ENCODE measurements at regions not wholly inside any gene's neighbourhood (a gene's known extent, or its start where the extent isn't known, plus 50 kb on each side); places are given as distances from the start of the nearest gene placed in this dataset.

DNA sequence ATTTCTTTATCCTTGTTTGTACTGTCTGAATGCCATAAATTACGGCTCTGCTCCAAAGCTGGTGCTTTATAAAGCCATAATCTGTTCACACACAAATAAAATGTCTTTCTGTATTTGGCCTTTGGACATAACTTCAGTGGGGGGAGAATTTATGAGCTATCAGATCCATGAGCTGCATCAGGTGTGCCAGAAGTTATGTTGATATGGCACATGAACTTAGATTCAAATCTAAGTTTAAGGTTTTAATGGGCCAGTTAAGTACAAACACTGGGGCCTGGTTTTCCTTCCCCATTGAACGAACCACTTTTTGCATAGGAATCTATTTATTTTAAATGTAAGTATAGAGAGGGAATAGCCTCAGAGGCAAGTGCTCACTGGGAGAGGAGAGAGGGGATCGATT lies 239.9 kb downstream of the NFKBIZ start:
- Histone ChIP-seq H3K4me1 (ENCODE audit: insufficient read depth, low read length) (peaks cover 22% of the 10 kb centered on the region), H3K27me3 (ENCODE audit: control insufficient read depth in 1 of 2, insufficient read depth in 2 of 2, low read length in 2 of 2) (no peaks in the 10 kb centered on the region), H3K27ac (ENCODE audit: low read depth, low read length) (no peak overlapping the region), H3K4me3 (ENCODE audit: low read depth in 1 of 2, low read length in 2 of 2) (no peak overlapping the region), H3K9ac (ENCODE audit: low read length) (no peak overlapping the region), H3K36me3 (ENCODE audit: insufficient read depth, low read length) (no peaks in the 10 kb centered on the region), H3K9me3 (ENCODE audit: low read length) (no peaks in the 10 kb centered on the region)

DNA sequence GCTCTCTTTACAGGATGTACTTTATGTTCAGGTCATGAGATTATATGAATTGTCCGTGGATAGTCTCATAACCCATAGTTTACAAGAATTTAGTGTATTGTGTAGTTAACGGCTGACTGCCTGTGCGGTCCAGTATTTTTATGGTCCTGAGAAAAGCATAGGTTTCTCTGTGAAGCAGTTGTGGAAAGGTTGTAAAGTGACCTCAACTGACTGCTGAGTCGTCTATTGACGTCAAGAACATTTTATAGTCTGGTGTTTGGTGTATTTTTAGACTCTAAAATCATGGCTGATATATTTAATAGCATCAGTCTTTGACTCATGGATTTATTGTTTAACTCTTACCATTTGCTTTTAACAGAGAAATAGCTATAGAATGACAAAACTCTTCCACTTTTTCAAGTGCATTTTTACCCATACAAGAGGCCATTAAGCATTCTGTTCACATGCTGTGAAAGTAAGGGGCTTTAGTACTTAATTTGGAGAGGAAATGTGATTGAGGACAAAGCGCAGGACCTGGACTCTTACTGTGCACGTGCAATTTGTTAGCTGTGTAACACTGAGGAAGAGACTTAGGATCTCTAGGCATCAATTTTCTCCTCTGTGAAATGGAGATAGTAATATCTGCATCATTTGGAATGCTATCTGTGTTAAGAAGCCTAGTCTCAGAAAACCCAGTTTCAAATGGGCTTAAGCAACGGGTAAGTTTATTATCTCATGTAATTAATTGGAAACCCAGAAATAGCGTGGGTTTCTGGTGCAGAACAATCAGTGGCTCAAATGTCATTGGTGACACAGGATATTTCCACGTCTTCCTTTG lies 240.8 kb downstream of the NFKBIZ start:
- no peak overlapping the region for H3K9ac ChIP-seq (ENCODE audit: low read length)
- peaks cover 22% of the 10 kb centered on the region for H3K4me1 ChIP-seq (ENCODE audit: insufficient read depth, low read length)
- no peaks in the 10 kb centered on the region for H3K9me3 ChIP-seq (ENCODE audit: low read length)
- H3K27ac ChIP-seq (ENCODE audit: low read depth, low read length) = no peak overlapping the region
- no peaks in the 10 kb centered on the region for H3K27me3 ChIP-seq (ENCODE audit: control insufficient read depth in 1 of 2, insufficient read depth in 2 of 2, low read length in 2 of 2)
- H3K36me3 ChIP-seq (ENCODE audit: insufficient read depth, low read length) = no peaks in the 10 kb centered on the region
- H3K4me3 ChIP-seq (ENCODE audit: low read depth in 1 of 2, low read length in 2 of 2) = no peak overlapping the region

DNA sequence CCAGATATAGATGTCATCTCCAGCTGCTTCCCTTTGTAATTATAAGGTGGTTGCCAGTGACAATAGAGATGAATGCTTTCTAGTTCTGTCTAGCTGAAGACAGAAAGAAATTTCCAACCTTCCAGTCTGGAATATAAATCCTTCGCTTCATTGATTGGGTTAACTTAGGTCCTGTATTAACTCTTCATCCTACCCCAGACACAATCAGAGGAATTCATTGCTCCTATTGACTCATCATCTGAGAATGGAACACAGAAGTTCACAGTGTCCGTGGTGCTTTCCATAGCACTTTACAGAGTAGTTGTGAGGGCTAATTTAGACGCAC lies 241.4 kb downstream of the NFKBIZ start:
- H3K27ac ChIP-seq (ENCODE audit: low read depth, low read length) = no peak overlapping the region
- H3K9me3 ChIP-seq (ENCODE audit: low read length) = no peaks in the 10 kb centered on the region
- no peaks in the 10 kb centered on the region for H3K36me3 ChIP-seq (ENCODE audit: insufficient read depth, low read length)
- no peak overlapping the region for H3K4me3 ChIP-seq (ENCODE audit: low read depth in 1 of 2, low read length in 2 of 2)
- no peaks in the 10 kb centered on the region for H3K27me3 ChIP-seq (ENCODE audit: control insufficient read depth in 1 of 2, insufficient read depth in 2 of 2, low read length in 2 of 2)
- no peak overlapping the region for H3K9ac ChIP-seq (ENCODE audit: low read length)
- H3K4me1 ChIP-seq (ENCODE audit: insufficient read depth, low read length) = peaks cover 22% of the 10 kb centered on the region

DNA sequence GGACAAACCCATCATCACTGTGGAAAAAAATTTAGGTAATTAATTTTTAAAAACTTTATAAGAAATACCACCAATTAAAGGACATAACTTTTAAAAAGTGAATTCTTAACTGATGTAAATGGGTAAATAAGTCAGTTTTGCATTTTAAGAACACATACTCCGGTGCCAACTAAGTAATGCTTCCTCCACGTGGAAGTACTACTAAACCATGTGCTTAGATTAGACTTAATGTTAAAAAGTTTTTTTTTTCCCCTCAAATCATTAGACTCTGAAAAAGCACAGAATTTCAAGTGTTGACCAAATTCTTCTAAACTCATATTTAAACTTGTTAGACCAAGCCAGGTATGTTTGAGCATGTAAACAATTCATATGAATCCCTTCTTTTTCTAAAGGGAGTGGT lies 242.0 kb downstream of the NFKBIZ start:
- Histone ChIP-seq H3K27ac (ENCODE audit: low read depth, low read length) (no peak overlapping the region), H3K4me1 (ENCODE audit: insufficient read depth, low read length) (peaks cover 22% of the 10 kb centered on the region), H3K9me3 (ENCODE audit: low read length) (no peaks in the 10 kb centered on the region), H3K9ac (ENCODE audit: low read length) (no peak overlapping the region), H3K27me3 (ENCODE audit: control insufficient read depth in 1 of 2, insufficient read depth in 2 of 2, low read length in 2 of 2) (no peaks in the 10 kb centered on the region), H3K36me3 (ENCODE audit: insufficient read depth, low read length) (no peaks in the 10 kb centered on the region), H3K4me3 (ENCODE audit: low read depth in 1 of 2, low read length in 2 of 2) (no peak overlapping the region)

DNA sequence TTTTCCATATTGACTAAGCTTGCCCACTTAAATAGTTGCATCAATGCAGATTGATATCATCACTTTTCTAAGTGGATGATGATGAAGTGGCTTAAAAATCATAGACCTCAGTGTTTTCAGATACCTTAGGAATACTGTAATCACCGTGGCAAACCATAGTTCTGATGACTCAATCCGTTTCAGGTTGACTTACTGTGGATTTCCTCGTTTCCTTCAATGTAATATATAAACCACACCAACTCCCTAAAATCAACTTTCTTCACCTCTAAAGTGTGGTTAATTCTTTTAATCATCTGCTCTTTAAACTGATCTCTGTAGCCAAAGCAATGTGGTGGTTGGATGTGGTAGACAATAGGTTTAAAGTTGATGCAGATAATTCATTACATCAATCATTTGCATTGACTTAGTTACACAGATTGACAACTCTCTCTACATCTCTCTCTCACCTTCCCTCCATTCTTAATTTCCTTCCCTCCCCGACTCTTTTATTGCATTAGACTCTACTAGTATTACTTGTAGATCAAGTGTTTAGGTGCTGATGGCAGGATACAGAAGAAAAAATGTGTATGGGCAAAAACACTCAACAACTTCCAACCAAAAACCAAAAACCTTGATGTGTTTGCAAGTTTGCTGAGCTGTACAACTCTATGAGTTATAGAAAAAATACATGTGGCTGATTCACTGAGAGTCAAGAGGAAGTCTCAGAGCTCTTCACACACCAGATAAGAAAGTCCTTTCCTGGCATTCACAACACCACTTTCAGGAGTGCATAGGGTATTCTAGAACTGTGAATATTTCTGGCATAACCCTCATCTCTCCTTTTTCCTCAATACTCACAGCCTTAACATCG lies 243.5 kb downstream of the NFKBIZ start:
- no peak overlapping the region for H3K4me3 ChIP-seq (ENCODE audit: low read depth in 1 of 2, low read length in 2 of 2)
- no peaks in the 10 kb centered on the region for H3K9me3 ChIP-seq (ENCODE audit: low read length)
- peaks cover 22% of the 10 kb centered on the region for H3K4me1 ChIP-seq (ENCODE audit: insufficient read depth, low read length)
- no peak overlapping the region for H3K9ac ChIP-seq (ENCODE audit: low read length)
- no peak overlapping the region for H3K27ac ChIP-seq (ENCODE audit: low read depth, low read length)
- no peaks in the 10 kb centered on the region for H3K27me3 ChIP-seq (ENCODE audit: control insufficient read depth in 1 of 2, insufficient read depth in 2 of 2, low read length in 2 of 2)
- no peaks in the 10 kb centered on the region for H3K36me3 ChIP-seq (ENCODE audit: insufficient read depth, low read length)

DNA sequence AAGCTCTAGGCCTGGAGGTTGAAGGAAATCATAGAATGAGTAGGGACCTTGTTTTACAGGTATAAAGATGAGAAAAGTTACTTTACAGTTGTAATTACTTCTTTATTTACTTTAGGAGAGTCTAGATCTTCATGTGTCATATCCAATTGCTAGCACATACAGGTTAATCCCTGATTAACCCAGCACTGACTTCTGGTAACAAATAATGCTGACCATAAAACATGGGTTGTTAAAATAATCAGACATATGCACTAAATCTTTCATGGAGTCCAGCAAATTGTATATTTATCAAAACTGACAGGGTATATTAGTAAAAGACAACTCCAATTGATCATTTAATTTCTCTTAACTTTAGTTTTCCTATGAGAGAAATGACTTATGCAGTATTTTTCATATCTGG lies 245.2 kb downstream of the NFKBIZ start:
- no peaks in the 10 kb centered on the region for H3K27me3 ChIP-seq (ENCODE audit: control insufficient read depth in 1 of 2, insufficient read depth in 2 of 2, low read length in 2 of 2)
- peaks cover 12% of the 10 kb centered on the region for H3K4me1 ChIP-seq (ENCODE audit: insufficient read depth, low read length)
- H3K9me3 ChIP-seq (ENCODE audit: low read length) = no peaks in the 10 kb centered on the region
- no peaks in the 10 kb centered on the region for H3K36me3 ChIP-seq (ENCODE audit: insufficient read depth, low read length)
- H3K27ac ChIP-seq (ENCODE audit: low read depth, low read length) = no peak overlapping the region
- H3K9ac ChIP-seq (ENCODE audit: low read length) = no peak overlapping the region
- no peak overlapping the region for H3K4me3 ChIP-seq (ENCODE audit: low read depth in 1 of 2, low read length in 2 of 2)

DNA sequence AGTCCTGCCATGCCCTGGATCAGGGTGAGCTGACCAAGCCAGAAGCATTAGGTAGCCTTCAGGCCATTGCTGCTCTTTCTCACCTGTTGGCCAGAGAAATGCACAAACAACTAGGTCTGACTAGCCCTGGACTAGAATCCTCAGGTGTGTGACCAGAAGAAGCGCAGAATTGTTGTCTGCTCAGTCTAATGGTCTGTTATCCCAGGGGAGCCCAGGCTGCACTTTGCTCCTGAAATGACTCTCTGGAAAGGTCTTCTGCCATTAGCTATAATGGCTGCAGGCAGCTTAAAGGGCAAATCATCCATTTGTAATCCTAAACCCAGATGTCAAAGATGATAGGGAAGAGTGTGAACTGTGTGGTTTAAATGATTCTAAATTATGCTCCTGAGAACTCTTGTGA lies 246.1 kb downstream of the NFKBIZ start:
- Histone ChIP-seq H3K9me3 (ENCODE audit: low read length) (no peaks in the 10 kb centered on the region), H3K27me3 (ENCODE audit: control insufficient read depth in 1 of 2, insufficient read depth in 2 of 2, low read length in 2 of 2) (no peaks in the 10 kb centered on the region), H3K36me3 (ENCODE audit: insufficient read depth, low read length) (no peaks in the 10 kb centered on the region), H3K4me1 (ENCODE audit: insufficient read depth, low read length) (peaks cover 3% of the 10 kb centered on the region), H3K4me3 (ENCODE audit: low read depth in 1 of 2, low read length in 2 of 2) (no peak overlapping the region), H3K9ac (ENCODE audit: low read length) (no peak overlapping the region), H3K27ac (ENCODE audit: low read depth, low read length) (no peak overlapping the region)

DNA sequence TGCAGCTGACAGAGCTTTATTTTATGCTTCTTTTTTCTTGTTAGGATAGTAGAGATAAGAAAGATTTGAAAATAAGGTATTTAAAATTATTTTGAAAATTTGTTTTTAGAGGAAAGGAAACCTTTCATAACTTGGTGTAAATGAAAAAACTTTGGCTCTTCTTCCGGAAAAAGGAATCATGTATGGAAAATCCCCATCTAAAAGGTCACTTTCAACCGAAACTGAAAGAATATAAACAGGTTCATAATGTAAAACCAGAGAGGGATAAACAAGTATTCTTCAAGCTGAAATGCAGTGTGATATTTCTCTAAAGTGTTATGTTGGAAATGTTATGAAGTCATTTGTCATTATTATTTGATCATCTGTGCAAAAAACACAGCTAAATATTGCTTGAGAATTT lies 246.8 kb downstream of the NFKBIZ start:
- Histone ChIP-seq H3K9me3 (ENCODE audit: low read length) (no peaks in the 10 kb centered on the region), H3K4me3 (ENCODE audit: low read depth in 1 of 2, low read length in 2 of 2) (no peak overlapping the region), H3K36me3 (ENCODE audit: insufficient read depth, low read length) (no peaks in the 10 kb centered on the region), H3K27ac (ENCODE audit: low read depth, low read length) (no peak overlapping the region), H3K9ac (ENCODE audit: low read length) (no peak overlapping the region), H3K4me1 (ENCODE audit: insufficient read depth, low read length) (no peaks in the 10 kb centered on the region), H3K27me3 (ENCODE audit: control insufficient read depth in 1 of 2, insufficient read depth in 2 of 2, low read length in 2 of 2) (no peaks in the 10 kb centered on the region)

DNA sequence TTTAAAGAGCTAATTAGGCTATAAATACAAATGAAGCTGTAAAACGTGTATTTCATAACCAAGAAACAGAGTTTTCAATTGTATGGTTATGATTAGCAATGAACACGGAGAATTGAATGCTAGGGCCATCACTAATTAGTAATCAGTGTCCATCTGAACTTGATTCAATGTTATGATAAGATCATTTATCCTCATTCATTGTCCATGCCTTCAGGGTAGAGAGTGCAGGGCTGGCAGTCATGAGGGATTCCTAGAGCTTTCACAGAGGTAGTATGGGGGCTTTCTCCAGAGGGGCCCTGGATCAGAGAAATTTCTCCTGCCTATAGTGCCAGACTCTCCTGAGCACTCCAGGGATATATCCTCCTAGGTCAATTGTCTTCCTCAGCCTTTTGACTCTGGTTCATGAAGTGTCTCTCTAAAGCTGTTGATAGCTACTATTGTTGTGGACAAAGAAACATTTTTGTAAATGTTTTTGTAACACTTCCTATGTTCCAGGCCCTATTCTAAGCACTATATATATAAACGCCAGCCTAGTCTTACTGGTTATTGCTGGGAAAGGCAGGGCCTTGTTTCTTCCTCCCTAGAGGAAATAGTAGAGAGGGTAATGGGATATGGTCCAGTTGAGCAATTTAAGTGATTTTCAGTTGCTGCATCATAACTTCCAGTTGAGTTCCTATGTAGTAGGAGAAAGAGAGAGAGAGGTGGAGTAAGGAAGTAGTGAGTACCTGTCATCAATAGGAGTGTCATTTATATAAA lies 249.0 kb downstream of the NFKBIZ start:
- Histone ChIP-seq H3K4me3 (ENCODE audit: low read depth in 1 of 2, low read length in 2 of 2) (no peak overlapping the region), H3K36me3 (ENCODE audit: insufficient read depth, low read length) (no peaks in the 10 kb centered on the region), H3K27ac (ENCODE audit: low read depth, low read length) (no peak overlapping the region), H3K4me1 (ENCODE audit: insufficient read depth, low read length) (no peaks in the 10 kb centered on the region), H3K27me3 (ENCODE audit: control insufficient read depth in 1 of 2, insufficient read depth in 2 of 2, low read length in 2 of 2) (no peaks in the 10 kb centered on the region), H3K9ac (ENCODE audit: low read length) (no peak overlapping the region), H3K9me3 (ENCODE audit: low read length) (no peaks in the 10 kb centered on the region)

DNA sequence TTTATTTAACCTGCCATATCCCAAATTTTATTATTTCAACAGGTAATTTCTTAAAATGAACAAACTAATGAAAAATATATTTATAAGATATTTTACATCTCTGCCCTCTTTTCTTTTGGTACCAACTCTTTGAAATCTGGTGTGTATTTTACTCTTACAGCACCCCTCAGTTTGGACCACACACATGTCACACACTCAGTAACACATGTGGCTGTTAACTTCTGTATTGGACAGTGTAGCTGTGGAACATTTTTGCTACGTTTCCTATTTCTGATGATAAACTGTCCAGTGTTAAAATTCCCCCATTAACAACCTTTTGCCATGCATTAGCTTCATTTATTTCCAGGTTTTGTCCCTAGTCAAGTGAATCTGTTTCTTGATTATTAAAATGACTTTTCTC lies 250.6 kb downstream of the NFKBIZ start:
- H3K27me3 ChIP-seq (ENCODE audit: control insufficient read depth in 1 of 2, insufficient read depth in 2 of 2, low read length in 2 of 2) = no peaks in the 10 kb centered on the region
- H3K9me3 ChIP-seq (ENCODE audit: low read length) = no peaks in the 10 kb centered on the region
- no peaks in the 10 kb centered on the region for H3K36me3 ChIP-seq (ENCODE audit: insufficient read depth, low read length)
- H3K4me1 ChIP-seq (ENCODE audit: insufficient read depth, low read length) = no peaks in the 10 kb centered on the region
- no peak overlapping the region for H3K27ac ChIP-seq (ENCODE audit: low read depth, low read length)
- no peak overlapping the region for H3K9ac ChIP-seq (ENCODE audit: low read length)
- H3K4me3 ChIP-seq (ENCODE audit: low read depth in 1 of 2, low read length in 2 of 2) = no peak overlapping the region

DNA sequence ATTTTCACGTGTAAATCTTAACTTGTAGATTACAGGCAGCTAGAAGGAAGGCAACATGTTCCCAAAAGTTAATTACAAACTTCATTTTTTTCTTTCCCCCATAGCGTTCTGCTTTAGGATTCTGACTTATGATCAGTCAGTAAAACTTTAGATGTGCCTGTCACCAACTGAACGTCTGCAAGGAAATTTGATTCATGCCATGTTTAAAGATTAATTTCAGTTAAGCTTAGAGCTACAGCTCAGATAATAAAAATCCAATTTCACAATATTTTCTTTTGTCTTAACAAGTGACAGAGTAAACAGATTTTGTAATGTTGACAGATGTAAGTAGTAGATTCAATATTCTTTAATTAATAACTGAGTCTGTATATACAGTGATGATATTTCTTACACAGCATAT lies 253.1 kb downstream of the NFKBIZ start:
- Histone ChIP-seq H3K36me3 (ENCODE audit: insufficient read depth, low read length) (no peaks in the 10 kb centered on the region), H3K27ac (ENCODE audit: low read depth, low read length) (no peak overlapping the region), H3K9me3 (ENCODE audit: low read length) (no peaks in the 10 kb centered on the region), H3K27me3 (ENCODE audit: control insufficient read depth in 1 of 2, insufficient read depth in 2 of 2, low read length in 2 of 2) (no peaks in the 10 kb centered on the region), H3K9ac (ENCODE audit: low read length) (no peak overlapping the region), H3K4me3 (ENCODE audit: low read depth in 1 of 2, low read length in 2 of 2) (no peak overlapping the region), H3K4me1 (ENCODE audit: insufficient read depth, low read length) (no peaks in the 10 kb centered on the region)
